ENCODE measurements at regions not wholly inside any gene's neighbourhood (a gene's known extent, or its start where the extent isn't known, plus 50 kb on each side); places are given as distances from the start of the nearest gene placed in this dataset.

- TF ChIP-seq CTCF (IDR thresholded peaks at IDR 0.05) (no peak), POLR2A (IDR thresholded peaks at IDR 0.05) (no peak)
These were observed 80.2 kb downstream of the RPS6KA4 start for GRCh38 chr11:64438986-64439771.

Data from lower leg skin (tissue), 3 donors.